Neuronal stem cell (in vitro differentiated cells): ENCODE measurements at regions not wholly inside any gene's neighbourhood (a gene's known extent, or its start where the extent isn't known, plus 50 kb on each side); places are given as distances from the start of the nearest gene placed in this dataset.

Experiments
- DNase-seq: peaks from one replicate; pipeline ENCODE4 v3.0.0-alpha.2; 2013; ENCODE audit warnings: low spot score
- H2AFZ ChIP-seq: one replicate; pipeline ENCODE4 v1.6.1; 2013; ENCODE audit warnings: mild to moderate bottlenecking, low read length, inconsistent platforms
- H2AK5ac ChIP-seq: 2 replicates; pipeline ENCODE4 v1.6.1; 2013; ENCODE audit warnings: low read depth, mild to moderate bottlenecking, inconsistent platforms, low read length, moderate library complexity, mixed read lengths
- H2BK120ac ChIP-seq: 2 replicates; pipeline ENCODE4 v1.6.1; 2013; ENCODE audit warnings: low read depth, mild to moderate bottlenecking, inconsistent platforms, low read length, moderate library complexity, mixed read lengths
- H2BK12ac ChIP-seq: one replicate; pipeline ENCODE4 v1.6.1; 2013; ENCODE audit warnings: low read length, inconsistent platforms
- H2BK15ac ChIP-seq: 2 replicates; pipeline ENCODE4 v1.6.1; 2013; ENCODE audit warnings: mild to moderate bottlenecking, low read length, inconsistent platforms, mixed read lengths
- H2BK5ac ChIP-seq: one replicate; pipeline ENCODE4 v1.6.1; 2013; ENCODE audit warnings: inconsistent platforms, mild to moderate bottlenecking, low read length, moderate library complexity
- H3K14ac ChIP-seq: one replicate; pipeline ENCODE4 v1.6.1; 2013; ENCODE audit warnings: low read length, inconsistent platforms
- H3K18ac ChIP-seq: 2 replicates; pipeline ENCODE4 v1.6.1; 2013; ENCODE audit warnings: low read length, inconsistent platforms
- H3K23ac ChIP-seq: 2 replicates; pipeline ENCODE4 v1.6.1; 2013; ENCODE audit warnings: low read depth, mild to moderate bottlenecking, mixed read lengths, low read length, inconsistent platforms; ENCODE audit not compliant: poor library complexity
- H3K27ac ChIP-seq: replicated peaks from 3 replicates; pipeline ENCODE4 v1.5.1; 2013; ENCODE audit warnings: low read length, inconsistent platforms
- H3K27me3 ChIP-seq, 3 experiments: 2 replicates each; pipeline ENCODE4 v1.6.1; 2013; ENCODE audit warnings: low read length in 3 of 3, mild to moderate bottlenecking in 2 of 3, inconsistent platforms in 1 of 3, low read depth in 1 of 3, mixed read lengths in 1 of 3, moderate library complexity in 1 of 3; ENCODE audit not compliant: control insufficient read depth in 3 of 3, insufficient read depth in 3 of 3
- H3K36me3 ChIP-seq, 2 donors: replicated peaks in 1 of 2; 2 replicates each; pipeline ENCODE4 v1.6.1; 2013; ENCODE audit warnings: low read length in 2 of 2; ENCODE audit not compliant: control insufficient read depth in 2 of 2, insufficient read depth in 2 of 2
- H3K4ac ChIP-seq: 2 replicates; pipeline ENCODE4 v1.6.1; 2013; ENCODE audit warnings: inconsistent platforms, mild to moderate bottlenecking, low read length, moderate library complexity
- H3K4me1 ChIP-seq, 2 donors: 1 replicate in 1 of 2; 2 replicates in 1 of 2; pipeline ENCODE4 v1.6.1; 2013; ENCODE audit warnings: low read length in 2 of 2, low read depth in 1 of 2; ENCODE audit not compliant: control insufficient read depth in 2 of 2, insufficient read depth in 1 of 2
- H3K4me2 ChIP-seq: one replicate; pipeline ENCODE4 v1.6.1; 2013; ENCODE audit warnings: mild to moderate bottlenecking, low read length, inconsistent platforms; ENCODE audit not compliant: insufficient read depth, poor library complexity, severe bottlenecking
- H3K4me3 ChIP-seq, 2 donors: 2 replicates each; pipeline ENCODE4 v1.5.1; 2013; ENCODE audit warnings: low read length in 2 of 2, mild to moderate bottlenecking in 2 of 2, inconsistent platforms in 1 of 2, moderate library complexity in 1 of 2
- H3K79me1 ChIP-seq: one replicate; pipeline ENCODE4 v1.6.1; 2013; ENCODE audit warnings: low read depth, mild to moderate bottlenecking, inconsistent platforms, low read length, moderate library complexity
- H3K9ac ChIP-seq: one replicate; pipeline ENCODE4 v1.6.1; 2013; ENCODE audit warnings: mild to moderate bottlenecking, low read depth, low read length, inconsistent platforms; ENCODE audit not compliant: poor library complexity
- H3K9me3 ChIP-seq, 2 donors: replicated peaks in 1 of 2; 2 replicates each; pipeline versions ENCODE3 to v1.6.1; 2013; ENCODE audit warnings: low read length in 2 of 2, mild to moderate bottlenecking in 2 of 2, inconsistent platforms in 1 of 2, low read depth in 1 of 2, mixed read lengths in 1 of 2, moderate library complexity in 1 of 2; ENCODE audit not compliant: control insufficient read depth in 2 of 2, insufficient read depth in 1 of 2
- H4K8ac ChIP-seq: one replicate; pipeline ENCODE4 v1.6.1; 2013; ENCODE audit warnings: low read depth, mild to moderate bottlenecking, inconsistent platforms, low read length, moderate library complexity
- H4K91ac ChIP-seq: one replicate; pipeline ENCODE4 v1.6.1; 2013; ENCODE audit warnings: low read length, low read depth, mild to moderate bottlenecking, inconsistent platforms; ENCODE audit not compliant: poor library complexity
- WGBS, 2 donors: extraction: QIAGEN DNeasy Blood & Tissue Kit; methylation state at CpG; one replicate each; pipeline ENCODE4 v1.1.7; 2013; ENCODE audit warnings: missing lambda C conversion rate in 2 of 2, mixed read lengths in 1 of 2; ENCODE audit not compliant: insufficient read length in 2 of 2, insufficient replicate concordance in 1 of 2; ENCODE audit errors: extremely low coverage in 2 of 2; 5-methylcytosine and 5-hydroxymethylcytosine counted together

GRCh38 chr20:53752971-53753879, 159.6 kb upstream of the ZNF217 start:
- Histone ChIP-seq H2BK15ac (no peak overlapping the region), H3K79me1 (no peaks in the 10 kb centered on the region), H3K36me3 (no peaks in the 10 kb centered on the region), H3K27me3 (no peaks in the 10 kb centered on the region), H2BK5ac (no peak overlapping the region), H4K91ac (no peak overlapping the region), H3K9me3 (peaks cover 0 to 1% of the 10 kb centered on the region in 2 donors), H3K4me2 (no peak overlapping the region), H3K23ac (no peak overlapping the region), H3K27ac (no peak overlapping the region), H2AFZ (peak overlapping the region; percentile 70), H4K8ac (no peak overlapping the region), H2BK120ac (no peak overlapping the region), H3K14ac (no peak overlapping the region), H3K4ac (no peak overlapping the region), H2BK12ac (no peak overlapping the region), H3K4me1 (peaks cover 22 to 44% of the 10 kb centered on the region in 2 donors), H3K18ac (no peak overlapping the region), H3K4me3 (no peak overlapping the region), H3K9ac (no peak overlapping the region), H2AK5ac (no peak overlapping the region)
- no peak for DNase-seq
- WGBS, 2 donors, result no CpG with 5 or more reads among the region's 16 CpGs

DNA sequence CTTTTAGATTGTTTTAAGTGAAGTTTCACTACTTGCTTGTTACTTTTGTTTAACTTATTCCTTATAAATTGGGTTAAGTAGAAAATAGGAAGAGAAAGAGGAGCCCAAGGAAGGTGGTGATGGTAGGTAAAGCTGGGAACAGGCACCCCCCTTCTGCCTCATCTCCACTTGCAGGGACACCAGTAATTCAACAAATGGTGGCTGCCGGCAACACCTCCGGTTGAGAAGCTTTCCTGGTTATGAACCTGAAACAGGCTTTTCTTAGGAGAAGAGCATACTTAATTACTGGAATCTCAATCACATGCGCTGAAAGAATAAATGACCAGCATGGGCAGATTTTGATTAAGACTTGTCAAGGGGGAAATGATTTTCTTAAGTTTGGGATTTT, 158.9 kb upstream of the ZNF217 start:
- no peak overlapping the region for H3K4me2 ChIP-seq
- no peak overlapping the region for H4K91ac ChIP-seq
- H3K4ac ChIP-seq, result no peak overlapping the region
- H2BK120ac ChIP-seq, result no peak overlapping the region
- H3K14ac ChIP-seq, result no peak overlapping the region
- H3K79me1 ChIP-seq, result no peaks in the 10 kb centered on the region
- no peak overlapping the region for H3K23ac ChIP-seq
- no peak overlapping the region for H4K8ac ChIP-seq
- no peak overlapping the region for H2BK15ac ChIP-seq
- no peak overlapping the region for H3K9ac ChIP-seq
- no peak overlapping the region for H2BK12ac ChIP-seq
- WGBS, 2 donors, result no CpG with 5 or more reads among the region's 3 CpGs
- DNase-seq, result no peak
- peak overlapping the region; percentile 70 for H2AFZ ChIP-seq
- peaks cover 0 to 1% of the 10 kb centered on the region in 2 donors for H3K9me3 ChIP-seq
- no peaks in the 10 kb centered on the region for H3K27me3 ChIP-seq
- no peaks in the 10 kb centered on the region for H3K36me3 ChIP-seq
- H3K4me3 ChIP-seq, result no peak overlapping the region
- no peak overlapping the region for H2BK5ac ChIP-seq
- H2AK5ac ChIP-seq, result no peak overlapping the region
- peaks cover 21 to 40% of the 10 kb centered on the region in 2 donors for H3K4me1 ChIP-seq
- H3K27ac ChIP-seq, result no peak overlapping the region
- no peak overlapping the region for H3K18ac ChIP-seq

DNA sequence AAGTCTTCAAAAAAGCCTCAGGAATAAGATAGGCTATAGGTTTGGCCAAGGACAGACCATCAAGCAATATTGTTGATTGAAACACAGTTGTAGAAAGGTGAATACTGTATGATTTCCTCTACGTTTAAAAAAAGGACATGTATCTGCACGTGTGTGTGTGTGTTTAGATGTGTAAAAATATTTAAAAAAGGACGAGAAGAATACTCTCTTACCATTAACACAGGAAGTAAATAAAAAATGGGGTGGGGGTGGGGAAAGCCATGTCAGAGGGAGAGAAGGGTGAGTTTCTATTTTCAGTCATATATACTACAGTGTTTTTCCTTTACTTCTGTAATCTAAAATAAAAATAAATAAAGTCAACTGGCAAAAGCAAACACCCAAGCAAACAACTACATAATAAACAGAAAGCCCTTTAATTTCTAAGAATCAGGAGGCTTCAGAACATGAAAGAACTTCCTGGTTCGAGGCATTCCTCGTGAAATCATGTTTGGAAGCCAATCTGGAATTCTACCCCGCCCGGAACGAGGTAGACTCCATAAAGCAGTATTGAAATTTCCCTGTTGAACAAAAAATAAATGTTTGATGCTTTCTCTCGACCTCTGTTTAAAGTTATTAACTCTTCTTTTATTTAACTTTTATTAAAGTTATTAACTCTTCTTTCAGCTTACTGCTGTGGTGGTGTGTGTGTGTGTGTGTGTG, 158.1 kb upstream of the ZNF217 start:
- Histone ChIP-seq H2BK5ac (no peak overlapping the region), H3K27me3 (no peaks in the 10 kb centered on the region), H2BK120ac (no peak overlapping the region), H3K9ac (no peak overlapping the region), H3K4me2 (no peak overlapping the region), H3K79me1 (no peaks in the 10 kb centered on the region), H2AFZ (peak overlapping the region; percentile 59), H2BK12ac (no peak overlapping the region), H3K4ac (no peak overlapping the region), H2AK5ac (no peak overlapping the region), H3K4me1 (peaks cover 19 to 40% of the 10 kb centered on the region in 2 donors), H4K91ac (no peak overlapping the region), H3K14ac (no peak overlapping the region), H2BK15ac (no peak overlapping the region), H3K36me3 (no peaks in the 10 kb centered on the region), H3K23ac (no peak overlapping the region), H3K27ac (peak overlapping the region; percentile 17), H4K8ac (no peak overlapping the region), H3K18ac (no peak overlapping the region), H3K9me3 (no peaks in the 10 kb centered on the region), H3K4me3 (no peak overlapping the region)
- DNase-seq, result no peak
- no CpG with 5 or more reads among the region's 9 CpGs for WGBS, 2 donors
